A549 (cell line): ENCODE measurements at regions not wholly inside any gene's neighbourhood (a gene's known extent, or its start where the extent isn't known, plus 50 kb on each side); places are given as distances from the start of the nearest gene placed in this dataset.

Experiments
- CEBPB ChIP-seq, 2 experiments: fragments of >200 bp in 1 of 2; sonication (Bioruptor Twin) in 1 of 2; formaldehyde crosslinking in 1 of 2; IDR thresholded peaks; 2 replicates each; pipeline ENCODE4 v1.6.1; 2012 to 2016
- ESRRA ChIP-seq: fragments of 150-350 bp; IDR thresholded peaks from 2 replicates; pipeline ENCODE4 v1.6.1; 2014; ENCODE audit warnings: mild to moderate bottlenecking, low read length, borderline replicate concordance
- MYC ChIP-seq: IDR thresholded peaks from 2 replicates; pipeline ENCODE4 v1.6.1; 2012; ENCODE audit warnings: mild to moderate bottlenecking, inconsistent platforms, low read length, improper control_type of control experiment, borderline replicate concordance
- POLR2A ChIP-seq: IDR thresholded peaks from 2 replicates; pipeline ENCODE4 v1.6.1; 2012; ENCODE audit warnings: mild to moderate bottlenecking, low read length
- REST ChIP-seq: fragments of 200-600 bp; sonication (generic); IDR thresholded peaks from 2 replicates; pipeline ENCODE4 v1.6.1; 2016; ENCODE audit warnings: antibody characterized with exemption, mild to moderate bottlenecking, moderate library complexity
- RFX5 ChIP-seq: fragments of 450-650 bp; IDR thresholded peaks from 2 replicates; pipeline ENCODE4 v1.7.1; 2014; ENCODE audit warnings: antibody characterized with exemption, mild to moderate bottlenecking, moderate library complexity
- TF ChIP-seq, protein P1 (sequence below): fragments of >200 bp; sonication (Bioruptor Twin); formaldehyde crosslinking; IDR thresholded peaks from 3 replicates; pipeline ENCODE4 v1.5.1; 2016

DNA sequence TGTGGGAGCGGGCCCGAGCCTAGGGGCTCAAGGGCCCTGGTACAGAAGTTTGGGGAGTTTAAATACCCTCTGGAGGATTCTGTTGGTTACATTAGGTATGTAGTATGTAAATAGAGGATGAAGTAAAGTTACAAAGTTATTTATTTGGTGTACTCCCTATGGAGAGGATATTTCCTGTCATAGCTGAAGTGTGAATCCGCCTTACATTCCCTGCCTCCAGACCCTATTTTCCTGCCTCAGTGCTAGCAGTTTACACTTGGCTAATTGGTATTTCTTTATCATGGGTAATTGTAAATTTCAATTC, 60.6 kb upstream of the KLF14 start:
- TF ChIP-seq, protein P1, sequence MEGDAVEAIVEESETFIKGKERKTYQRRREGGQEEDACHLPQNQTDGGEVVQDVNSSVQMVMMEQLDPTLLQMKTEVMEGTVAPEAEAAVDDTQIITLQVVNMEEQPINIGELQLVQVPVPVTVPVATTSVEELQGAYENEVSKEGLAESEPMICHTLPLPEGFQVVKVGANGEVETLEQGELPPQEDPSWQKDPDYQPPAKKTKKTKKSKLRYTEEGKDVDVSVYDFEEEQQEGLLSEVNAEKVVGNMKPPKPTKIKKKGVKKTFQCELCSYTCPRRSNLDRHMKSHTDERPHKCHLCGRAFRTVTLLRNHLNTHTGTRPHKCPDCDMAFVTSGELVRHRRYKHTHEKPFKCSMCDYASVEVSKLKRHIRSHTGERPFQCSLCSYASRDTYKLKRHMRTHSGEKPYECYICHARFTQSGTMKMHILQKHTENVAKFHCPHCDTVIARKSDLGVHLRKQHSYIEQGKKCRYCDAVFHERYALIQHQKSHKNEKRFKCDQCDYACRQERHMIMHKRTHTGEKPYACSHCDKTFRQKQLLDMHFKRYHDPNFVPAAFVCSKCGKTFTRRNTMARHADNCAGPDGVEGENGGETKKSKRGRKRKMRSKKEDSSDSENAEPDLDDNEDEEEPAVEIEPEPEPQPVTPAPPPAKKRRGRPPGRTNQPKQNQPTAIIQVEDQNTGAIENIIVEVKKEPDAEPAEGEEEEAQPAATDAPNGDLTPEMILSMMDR: no peak
- TF ChIP-seq ESRRA: no peak
- no peak for TF ChIP-seq REST
- TF ChIP-seq RFX5: no peak
- no peak for TF ChIP-seq CEBPB (IDR thresholded peaks at IDR 0.05)
- TF ChIP-seq MYC: no peak
- TF ChIP-seq POLR2A: no peak
